ENCODE measurements at regions not wholly inside any gene's neighbourhood (a gene's known extent, or its start where the extent isn't known, plus 50 kb on each side); places are given as distances from the start of the nearest gene placed in this dataset.
A peak's percentile ranks its signal among the peaks of the same experiment; 100 is the strongest.

DNA sequence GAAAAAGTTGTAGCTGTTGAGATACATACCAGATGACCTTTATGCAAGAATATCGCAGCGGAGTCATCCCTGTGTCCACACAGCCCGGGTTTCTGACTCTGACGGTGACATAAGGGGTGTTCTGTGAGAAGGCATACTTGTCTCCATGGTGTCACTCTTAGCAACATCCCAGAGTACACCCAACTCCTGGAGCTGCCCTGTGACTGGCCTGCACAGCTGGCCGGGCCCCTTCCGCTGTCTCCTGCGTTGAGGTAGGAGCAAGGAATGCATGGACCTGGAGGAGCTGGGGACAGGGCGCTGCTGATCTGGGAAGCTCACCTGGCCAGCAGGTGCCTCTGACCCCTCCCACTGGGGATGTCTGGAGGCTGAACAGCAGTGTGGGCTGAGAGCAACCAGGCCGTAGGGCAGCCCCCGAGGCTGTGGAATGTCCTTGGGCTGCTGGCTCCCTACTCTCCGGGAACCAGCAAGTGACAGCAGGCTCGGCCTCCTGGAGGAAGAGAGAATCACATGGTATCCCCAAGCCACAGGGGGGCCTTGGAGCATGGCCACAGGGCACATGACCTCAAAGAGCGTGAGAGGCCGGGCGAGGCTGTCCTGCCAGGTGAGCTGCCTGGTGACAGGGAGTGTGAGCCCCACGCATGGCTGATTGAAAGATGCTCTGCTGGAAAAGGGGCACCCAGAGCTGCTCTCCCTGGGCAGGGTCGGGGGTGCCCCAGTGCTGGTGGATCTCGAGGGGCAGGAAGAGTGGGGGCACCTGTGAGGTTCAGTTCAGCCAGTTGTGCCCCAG, 113.4 kb downstream of the MRPL36 start:
- Mint-ChIP-seq H3K9me3 (no peaks in the 10 kb centered on the region), H3K36me3 (no peaks in the 10 kb centered on the region), H3K4me1 (no peaks in the 10 kb centered on the region), H3K27me3 (ENCODE audit: low read depth in 3 of 3) (peaks cover 2 to 5% (median 3%) of the 10 kb centered on the region in 3 donors), H3K4me3 (no peak overlapping the region), H3K27ac (no peak overlapping the region)
- DNase-seq, result no peak

GRCh38 chr5:1685066-1685465, 114.6 kb downstream of the MRPL36 start:
- no peak overlapping the region for H3K4me3 Mint-ChIP-seq
- no peaks in the 10 kb centered on the region for H3K4me1 Mint-ChIP-seq
- no peak overlapping the region for H3K27ac Mint-ChIP-seq
- H3K9me3 Mint-ChIP-seq, result peaks cover 0 to 2% (median under 1%) of the 10 kb centered on the region in 6 donors
- DNase-seq, result no peak
- H3K36me3 Mint-ChIP-seq, result peaks cover 0 to 7% (median 0%) of the 10 kb centered on the region in 3 donors
- H3K27me3 Mint-ChIP-seq (ENCODE audit: low read depth in 3 of 3), result peaks cover 0 to 9% (median 2%) of the 10 kb centered on the region in 3 donors

GRCh38 chr5:1681955-1682354, 117.7 kb downstream of the MRPL36 start:
- peaks cover 4 to 12% (median 7%) of the 10 kb centered on the region in 3 donors for H3K27me3 Mint-ChIP-seq (ENCODE audit: low read depth in 3 of 3)

GRCh38 chr5:1673042-1673677, 126.5 kb downstream of the MRPL36 start:
- H3K27me3 Mint-ChIP-seq (ENCODE audit: low read depth in 3 of 3), result peaks cover 19 to 25% (median 22%) of the 10 kb centered on the region in 3 donors
- no peak overlapping the region for H3K4me3 Mint-ChIP-seq

More at GRCh38 chr5:1681955-1682354, 117.7 kb downstream of the MRPL36 start:
- DNase-seq, result no peak
- H3K4me1 Mint-ChIP-seq, result no peaks in the 10 kb centered on the region
- H3K9me3 Mint-ChIP-seq, result peaks cover 0 to 12% (median 5%) of the 10 kb centered on the region in 6 donors
- no peak overlapping the region for H3K27ac Mint-ChIP-seq
- H3K36me3 Mint-ChIP-seq, result peaks cover 0 to 7% (median 0%) of the 10 kb centered on the region in 3 donors
- no peak overlapping the region for H3K4me3 Mint-ChIP-seq

DNA sequence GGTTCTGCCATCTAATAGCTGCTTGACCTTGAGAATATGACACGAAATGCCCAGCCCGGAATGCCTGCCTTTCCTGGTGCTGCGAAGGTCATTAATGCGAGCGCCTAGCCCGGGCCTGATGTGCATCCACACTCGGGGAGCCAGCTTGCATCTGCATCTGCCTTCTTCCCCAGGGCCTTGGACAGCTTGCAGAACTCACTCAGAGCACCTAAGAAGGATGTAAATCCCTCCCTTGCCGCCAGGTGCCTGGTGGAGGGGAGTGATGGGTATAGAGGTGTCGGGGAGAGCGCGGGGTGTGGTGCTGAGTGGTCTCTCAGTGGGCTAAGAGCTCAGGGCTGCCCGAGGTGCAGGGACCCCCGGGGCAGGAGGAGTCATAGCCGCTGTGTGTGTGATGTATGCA, 127.2 kb downstream of the MRPL36 start:
- Mint-ChIP-seq H3K27ac (no peak overlapping the region), H3K27me3 (ENCODE audit: low read depth in 3 of 3) (peaks cover 19 to 26% (median 20%) of the 10 kb centered on the region in 3 donors), H3K9me3 (no peaks in the 10 kb centered on the region), H3K4me3 (no peak overlapping the region), H3K36me3 (no peaks in the 10 kb centered on the region), H3K4me1 (peaks cover 6 to 7% of the 10 kb centered on the region in 2 donors)
- DNase-seq, result no peak

More at GRCh38 chr5:1673042-1673677, 126.5 kb downstream of the MRPL36 start:
- Mint-ChIP-seq H3K4me1 (peaks cover 5 to 6% of the 10 kb centered on the region in 2 donors), H3K9me3 (no peaks in the 10 kb centered on the region), H3K27ac (no peak overlapping the region), H3K36me3 (no peaks in the 10 kb centered on the region)
- no peak for DNase-seq

GRCh38 chr5:1671351-1671750, 128.3 kb downstream of the MRPL36 start:
- DNase-seq, result no peak
- Mint-ChIP-seq H3K4me1 (peaks cover 6 to 10% of the 10 kb centered on the region in 2 donors), H3K27ac (no peak overlapping the region), H3K9me3 (no peaks in the 10 kb centered on the region), H3K36me3 (no peaks in the 10 kb centered on the region), H3K4me3 (no peak overlapping the region), H3K27me3 (ENCODE audit: low read depth in 3 of 3) (peaks cover 18 to 31% (median 21%) of the 10 kb centered on the region in 3 donors)

DNA sequence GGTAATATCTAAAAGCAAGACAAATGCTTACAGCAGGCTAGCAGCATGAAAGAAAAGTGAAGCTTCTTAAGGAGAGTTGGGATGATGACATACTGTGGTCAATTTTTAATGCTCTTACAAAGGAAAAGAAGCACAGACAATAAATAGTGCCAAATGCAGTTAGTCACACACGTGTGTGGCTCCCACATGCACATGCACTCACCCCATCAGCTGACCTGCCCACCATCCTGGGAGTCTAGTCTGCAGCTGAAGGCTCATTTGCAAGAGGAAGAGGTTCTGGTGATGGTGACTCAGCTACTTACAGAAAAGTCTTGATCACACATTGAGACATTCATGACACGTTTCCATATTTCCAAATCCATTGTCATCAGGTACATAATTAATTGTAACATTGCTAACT, 129.3 kb downstream of the MRPL36 start:
- Mint-ChIP-seq H3K36me3 (peaks cover 0 to 6% (median 0%) of the 10 kb centered on the region in 3 donors), H3K4me3 (no peak overlapping the region), H3K9me3 (peaks cover 0 to 2% (median 0%) of the 10 kb centered on the region in 6 donors), H3K27ac (no peak overlapping the region), H3K4me1 (peaks cover 6 to 16% of the 10 kb centered on the region in 2 donors), H3K27me3 (ENCODE audit: low read depth in 3 of 3) (peaks cover 18 to 37% (median 21%) of the 10 kb centered on the region in 3 donors)
- DNase-seq, result no peak

DNA sequence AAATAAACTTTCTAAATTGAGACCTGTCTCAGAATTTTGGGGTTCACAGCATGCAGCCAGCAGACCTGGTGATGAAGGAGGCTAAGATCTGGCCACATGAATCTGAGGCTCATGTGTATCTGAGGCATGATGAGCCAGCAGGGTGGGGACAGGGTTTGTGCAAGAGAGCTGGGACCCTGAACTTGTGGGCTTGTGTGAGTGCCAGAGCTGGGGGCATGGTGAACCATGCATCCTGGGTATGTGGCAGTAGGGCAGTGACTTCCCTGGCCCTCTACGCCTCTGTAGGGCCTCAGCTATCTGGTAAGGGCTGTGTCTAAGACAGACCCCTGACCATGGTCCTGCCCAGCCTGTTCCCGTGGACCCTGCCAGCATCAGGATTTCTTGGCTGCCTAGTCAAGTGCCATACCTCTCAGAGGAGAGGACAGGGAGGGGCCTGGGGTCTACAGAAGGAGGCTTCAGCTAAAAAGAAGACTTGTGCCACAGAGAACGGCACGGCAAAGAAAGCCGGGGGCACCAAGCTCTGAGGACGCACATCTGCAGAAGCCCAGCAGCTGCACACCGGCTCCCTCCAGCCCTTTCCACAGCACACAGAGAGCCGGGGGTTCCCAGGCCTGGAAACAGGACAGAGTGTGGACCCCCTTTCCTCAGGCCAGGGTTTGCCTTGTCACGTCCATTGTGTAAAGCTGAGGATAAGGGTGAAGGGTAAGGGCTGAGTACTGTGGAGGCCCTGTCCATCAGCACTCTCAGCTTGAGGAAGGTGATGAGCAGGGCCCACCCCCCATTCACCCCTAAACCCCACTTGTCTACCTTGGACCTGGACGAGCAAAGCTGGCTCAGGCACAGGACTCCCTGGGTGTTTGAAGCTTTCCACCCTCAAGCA, 130.1 kb downstream of the MRPL36 start:
- Mint-ChIP-seq H3K27me3 (ENCODE audit: low read depth in 3 of 3) (peaks cover 20 to 43% (median 25%) of the 10 kb centered on the region in 3 donors), H3K9me3 (peaks cover 0 to 2% (median 0%) of the 10 kb centered on the region in 6 donors), H3K4me1 (peaks cover 6 to 16% of the 10 kb centered on the region in 2 donors), H3K36me3 (peaks cover 0 to 6% (median 0%) of the 10 kb centered on the region in 3 donors), H3K4me3 (peak overlapping the region in 1 of 5 donors; percentile 9), H3K27ac (no peak overlapping the region)
- no peak for DNase-seq

GRCh38 chr5:1668141-1668721, 131.4 kb downstream of the MRPL36 start:
- Mint-ChIP-seq H3K36me3 (peaks cover 0 to 6% (median 0%) of the 10 kb centered on the region in 3 donors), H3K9me3 (peaks cover 0 to 2% (median 0%) of the 10 kb centered on the region in 6 donors), H3K27me3 (ENCODE audit: low read depth in 3 of 3) (peaks cover 21 to 41% (median 23%) of the 10 kb centered on the region in 3 donors), H3K4me1 (peaks cover 6 to 16% of the 10 kb centered on the region in 2 donors), H3K4me3 (peak overlapping the region in 3 of 5 donors; percentile 41 to 58 (median 48)), H3K27ac (no peak overlapping the region)
- DNase-seq, result no peak

DNA sequence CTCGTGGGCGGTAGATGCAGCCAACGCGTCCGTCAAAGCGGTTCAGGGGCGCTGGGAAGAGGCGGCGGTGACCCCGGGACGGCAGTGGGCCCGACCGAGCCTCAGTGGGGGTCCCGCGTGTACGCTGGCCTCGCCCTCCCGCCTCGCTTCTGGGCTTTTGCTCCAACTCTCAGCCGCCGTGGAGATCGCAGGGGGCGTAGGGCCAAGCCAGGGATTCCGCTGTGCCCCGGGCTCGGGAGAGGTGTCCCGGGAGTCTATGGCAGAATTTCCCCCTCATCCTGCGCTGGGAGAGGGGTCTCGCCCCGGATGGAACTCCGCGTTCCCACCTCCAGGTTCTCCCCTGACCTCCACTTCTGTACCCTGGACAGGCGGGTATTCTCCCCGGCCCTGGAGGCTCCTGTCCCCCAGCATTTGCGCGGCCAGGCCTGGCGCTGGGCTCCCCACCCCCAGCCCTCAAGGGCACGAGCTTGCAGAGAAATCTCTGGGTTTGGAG, 131.9 kb downstream of the MRPL36 start:
- H3K27me3 Mint-ChIP-seq (ENCODE audit: low read depth in 3 of 3), result peaks cover 21 to 38% (median 22%) of the 10 kb centered on the region in 3 donors
- H3K4me3 Mint-ChIP-seq, result peak overlapping the region in 1 of 5 donors; percentile 12
- H3K36me3 Mint-ChIP-seq, result peaks cover 0 to 6% (median 0%) of the 10 kb centered on the region in 3 donors
- H3K9me3 Mint-ChIP-seq, result peaks cover 0 to 2% (median 0%) of the 10 kb centered on the region in 6 donors
- H3K27ac Mint-ChIP-seq, result no peak overlapping the region
- peaks cover 6 to 16% of the 10 kb centered on the region in 2 donors for H3K4me1 Mint-ChIP-seq
- DNase-seq, result no peak

DNA sequence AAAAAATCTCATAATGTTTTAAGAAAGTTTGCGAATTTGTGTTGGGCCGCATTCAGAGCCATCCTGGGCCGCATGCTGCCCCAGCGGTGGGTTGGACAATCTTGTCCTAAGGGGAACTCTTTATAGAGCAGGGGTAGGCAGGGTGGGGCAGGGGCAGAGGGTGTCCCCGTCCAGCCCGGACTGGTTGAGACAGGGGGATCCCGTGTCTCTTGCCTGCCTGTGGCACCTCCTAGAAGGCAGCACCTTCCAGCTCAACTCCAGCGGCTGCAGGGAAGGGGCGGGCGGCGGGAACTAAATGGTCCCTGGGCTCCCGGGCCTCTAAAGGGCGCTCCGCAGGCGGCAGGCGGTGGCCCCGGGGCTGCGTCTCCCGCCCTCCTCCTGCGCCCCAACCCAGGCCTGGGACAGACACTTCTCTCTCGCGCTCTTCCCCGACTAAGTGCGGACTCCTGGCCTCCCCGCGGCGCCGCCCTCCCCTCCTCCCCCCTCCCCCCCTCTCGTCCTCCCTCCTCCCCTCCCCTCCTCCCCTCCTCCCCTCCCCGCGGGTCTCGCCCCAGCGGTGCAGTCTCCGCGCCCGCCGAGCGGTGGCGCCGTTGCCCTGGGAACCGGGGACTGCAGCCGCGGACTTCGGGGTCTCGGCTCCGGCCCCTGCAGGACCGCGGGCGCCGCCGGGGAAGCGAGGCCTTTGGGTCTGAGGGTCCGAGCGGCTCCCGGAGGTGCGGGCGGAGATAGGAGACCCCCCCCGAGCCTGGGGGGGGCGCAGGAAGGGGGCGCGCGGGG, 132.6 kb downstream of the MRPL36 start:
- no peak overlapping the region for H3K27ac Mint-ChIP-seq

GRCh38 chr5:1666221-1666620, 133.4 kb downstream of the MRPL36 start:
- peak overlapping the region in 4 of 5 donors; percentile 31 to 72 (median 44) for H3K4me3 Mint-ChIP-seq
- H3K4me1 Mint-ChIP-seq, result peaks cover 6 to 16% of the 10 kb centered on the region in 2 donors
- peaks cover 0 to 6% (median 0%) of the 10 kb centered on the region in 3 donors for H3K36me3 Mint-ChIP-seq
- no peak for DNase-seq
- H3K27me3 Mint-ChIP-seq (ENCODE audit: low read depth in 3 of 3), result peaks cover 19 to 33% (median 20%) of the 10 kb centered on the region in 3 donors
- H3K27ac Mint-ChIP-seq, result no peak overlapping the region
- H3K9me3 Mint-ChIP-seq, result peaks cover 0 to 2% (median 0%) of the 10 kb centered on the region in 6 donors

More for the DNA sequence above, 132.6 kb downstream of the MRPL36 start:
- peaks cover 0 to 6% (median 0%) of the 10 kb centered on the region in 3 donors for H3K36me3 Mint-ChIP-seq
- peak in 2 of 3 donors; percentile 16 to 25 for DNase-seq
- H3K4me3 Mint-ChIP-seq, result peak overlapping the region in 4 of 5 donors; percentile 18 to 72 (median 36)
- peaks cover 0 to 2% (median 0%) of the 10 kb centered on the region in 6 donors for H3K9me3 Mint-ChIP-seq
- H3K4me1 Mint-ChIP-seq, result peaks cover 6 to 16% of the 10 kb centered on the region in 2 donors
- H3K27me3 Mint-ChIP-seq (ENCODE audit: low read depth in 3 of 3), result peaks cover 19 to 35% (median 20%) of the 10 kb centered on the region in 3 donors
